Stimulated activated CD4-positive, alpha-beta T cell treated with anti-CD3 and anti-CD28 coated beads, TNF-alpha, amount 100 ng/mL, for 24 hours (primary cell): ENCODE measurements at regions not wholly inside any gene's neighbourhood (a gene's known extent, or its start where the extent isn't known, plus 50 kb on each side); places are given as distances from the start of the nearest gene placed in this dataset.

Source experiments
- DNase-seq, 3 experiments: peaks; one replicate each; pipeline ENCODE4 v3.0.0-alpha.2; 2020; ENCODE audit warnings: low read depth in 3 of 3

GRCh38 chr16:62909597-62909996, 873.4 kb upstream of the CDH8 start:
- DNase-seq, result no peak

GRCh38 chr16:62907562-62907961, 871.3 kb upstream of the CDH8 start:
- DNase-seq, result no peak

DNA sequence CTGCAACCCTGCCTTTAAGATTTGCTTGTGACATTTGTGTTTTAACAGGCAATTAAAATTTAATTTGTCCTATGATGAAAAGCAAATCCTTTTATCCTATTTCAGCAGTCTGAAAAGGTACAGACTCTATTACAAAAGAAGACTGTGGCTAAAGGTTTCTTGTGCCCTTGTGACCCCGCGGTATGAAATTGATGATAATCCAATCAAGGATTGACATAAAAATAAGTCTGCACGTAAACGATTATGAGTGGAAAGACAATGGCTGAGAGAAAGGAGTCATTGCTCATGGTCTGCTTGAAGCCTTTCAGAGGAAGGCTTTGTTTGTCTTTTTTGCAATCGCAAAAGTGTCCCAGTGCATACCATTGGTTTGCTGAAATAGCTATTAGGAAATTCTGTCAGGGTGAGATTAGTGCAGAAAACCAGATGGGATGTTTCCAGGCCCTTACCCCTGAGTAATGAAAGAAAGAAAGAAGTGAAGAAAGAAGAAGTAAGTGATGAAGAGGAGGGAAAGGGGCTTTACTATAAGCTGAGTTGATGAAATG, 867.8 kb upstream of the CDH8 start:
- no peak for DNase-seq

DNA sequence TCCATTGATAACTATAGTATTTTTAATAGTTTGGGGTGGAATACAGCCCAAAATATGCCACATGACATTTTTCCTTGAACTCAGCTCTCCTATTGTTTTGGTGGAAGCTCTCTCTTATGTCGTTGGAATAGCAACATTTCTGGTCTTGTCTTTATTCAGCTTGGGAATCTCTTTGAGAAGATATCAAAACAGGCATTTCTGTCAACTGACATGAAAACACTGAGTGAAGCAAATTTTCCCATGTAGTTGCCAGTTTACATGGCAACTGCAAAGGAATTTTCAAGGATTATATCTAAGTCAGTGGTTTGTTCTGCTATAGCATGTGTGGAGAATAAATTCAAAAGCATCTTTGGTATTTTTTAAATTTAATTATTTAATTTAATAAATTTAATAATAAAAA, 863.5 kb upstream of the CDH8 start:
- DNase-seq, result no peak

DNA sequence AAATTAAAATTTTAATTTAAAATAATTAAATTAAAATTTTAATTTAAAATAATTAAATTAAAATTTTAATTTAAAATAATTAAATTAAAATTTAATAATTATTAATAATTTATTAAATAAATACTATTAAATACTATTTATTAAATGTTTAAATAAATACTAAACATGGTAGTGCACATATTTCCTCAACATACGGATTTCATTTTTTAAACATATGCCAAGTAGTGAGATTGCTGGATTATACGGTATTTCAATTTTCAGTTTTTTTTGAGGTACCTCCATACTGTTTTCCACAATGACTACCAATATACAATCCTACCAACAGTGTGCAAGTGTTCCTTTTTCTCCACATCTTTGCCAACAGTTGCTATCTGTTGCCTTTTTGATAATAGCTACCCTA, 852.9 kb upstream of the CDH8 start:
- no peak for DNase-seq

DNA sequence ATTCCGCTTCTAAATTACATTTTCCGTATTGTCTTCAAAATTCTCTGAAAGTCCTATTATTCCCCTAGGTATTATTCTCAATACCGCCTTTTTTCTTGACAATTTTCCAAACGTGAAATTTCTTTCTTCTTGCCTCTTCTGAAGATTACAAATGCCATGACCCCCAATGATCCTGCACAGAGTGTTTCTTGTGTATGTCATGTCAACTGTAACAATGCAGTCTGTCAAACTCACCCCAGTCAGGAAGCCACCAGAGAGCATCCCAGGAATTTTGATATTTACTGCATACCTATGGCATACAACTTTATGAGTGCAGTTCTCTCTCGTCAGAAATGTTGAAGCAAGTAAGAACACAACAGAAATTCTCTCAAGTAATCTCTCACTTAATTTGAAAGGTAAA, 847.3 kb upstream of the CDH8 start:
- DNase-seq, result no peak

DNA sequence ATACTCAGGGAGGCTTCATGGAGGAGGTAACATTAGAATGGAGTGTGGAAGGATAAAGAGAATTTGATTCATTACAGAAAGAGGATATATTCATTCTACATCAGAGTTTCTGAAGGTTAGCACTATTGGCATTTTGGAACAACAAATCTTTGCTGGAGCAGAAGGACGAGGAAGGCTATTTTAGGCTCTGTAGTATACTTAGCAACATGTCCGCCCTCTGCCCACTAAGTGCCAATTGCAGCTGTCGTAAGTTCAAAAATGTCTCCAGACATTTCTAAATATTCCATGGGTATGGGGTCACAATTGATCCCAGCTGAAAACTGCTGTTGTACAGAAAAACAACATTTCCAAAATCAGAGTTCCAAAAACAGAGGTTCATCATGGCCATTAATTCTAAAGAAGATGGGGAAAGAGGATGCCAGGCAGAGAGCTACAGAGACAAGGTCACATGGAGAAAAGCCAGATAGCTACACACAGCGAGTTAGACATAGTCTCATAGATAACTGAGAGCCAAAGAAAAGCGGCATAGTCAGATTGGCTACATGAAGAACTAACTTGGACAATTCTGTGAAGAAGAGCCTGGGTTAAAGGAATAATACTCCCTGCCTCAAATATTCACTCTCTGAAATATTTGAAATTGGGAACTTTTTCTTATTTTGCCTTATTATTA, 846.4 kb upstream of the CDH8 start:
- DNase-seq, result no peak

- no peak for DNase-seq
These were observed 839.9 kb upstream of the CDH8 start for GRCh38 chr16:62876133-62876532.

- no peak for DNase-seq
These were observed 836.1 kb upstream of the CDH8 start for GRCh38 chr16:62872339-62872738.

DNA sequence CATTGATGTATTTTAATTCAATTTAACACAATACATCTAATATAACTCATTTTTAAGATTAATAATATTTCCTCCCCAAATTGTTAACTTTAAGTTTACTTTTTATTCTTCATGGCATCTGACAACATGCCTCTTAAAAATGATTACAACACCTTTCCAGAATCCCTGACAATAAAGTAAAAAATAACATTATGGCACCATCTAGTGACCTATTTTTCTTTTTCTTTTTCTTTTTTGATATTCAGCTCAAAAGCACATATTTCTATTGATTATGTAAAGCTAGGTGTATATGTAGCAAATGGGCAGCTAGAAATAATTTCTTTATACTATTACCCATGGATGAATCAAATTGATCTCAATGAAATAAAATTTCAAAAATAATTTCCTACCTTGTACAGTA, 834.3 kb upstream of the CDH8 start:
- no peak for DNase-seq

GRCh38 chr16:62869837-62870236, 833.6 kb upstream of the CDH8 start:
- no peak for DNase-seq

DNA sequence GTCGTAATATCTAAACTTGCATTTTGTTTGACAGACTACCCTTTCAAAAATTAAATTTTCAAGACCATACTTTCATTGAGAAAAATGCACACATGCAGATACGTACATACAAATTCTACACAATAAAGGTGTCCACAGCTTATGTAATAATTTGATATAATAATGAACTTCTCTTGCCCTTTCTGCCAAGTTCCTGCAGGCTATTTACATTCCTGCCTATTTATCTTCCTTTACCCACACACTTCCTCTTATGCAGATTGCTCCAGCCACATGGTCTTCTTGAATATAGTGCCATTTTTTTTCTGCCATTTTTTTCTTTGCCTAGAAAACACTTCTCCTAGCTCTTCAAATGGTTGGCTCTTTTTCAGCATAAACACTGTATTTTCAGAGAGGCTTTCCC, 826.9 kb upstream of the CDH8 start:
- DNase-seq, result no peak

GRCh38 chr16:62853887-62854286, 817.6 kb upstream of the CDH8 start:
- DNase-seq, result no peak

DNA sequence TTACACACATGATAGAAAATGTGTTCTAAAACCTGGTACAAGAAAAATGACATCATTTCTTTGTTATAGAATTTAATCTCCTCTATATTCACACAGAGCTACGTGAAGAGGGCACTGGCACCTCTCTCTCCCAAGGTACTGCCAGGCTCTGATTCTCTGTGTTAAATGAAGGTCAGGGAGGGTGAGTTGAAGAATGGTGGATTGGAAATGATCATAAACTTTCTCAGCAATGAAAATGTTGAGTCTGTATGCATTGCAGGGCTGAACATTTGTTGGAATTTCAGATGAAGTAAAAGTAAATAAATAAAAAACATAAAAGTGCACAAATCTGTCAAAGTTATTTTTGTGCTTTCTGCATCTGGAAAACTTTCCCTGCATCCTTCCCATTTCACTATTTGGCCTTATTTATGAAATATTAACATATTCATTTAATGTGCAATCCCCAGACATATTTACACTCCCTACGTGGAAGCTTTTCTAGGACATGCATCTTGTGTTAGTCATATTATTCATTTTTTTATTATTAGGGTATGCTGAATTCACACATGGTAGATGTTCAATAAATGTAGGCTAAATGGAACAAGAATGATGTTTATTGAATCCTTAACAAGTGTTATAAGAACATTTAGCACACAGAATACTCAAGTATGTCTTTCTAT, 810.3 kb upstream of the CDH8 start:
- DNase-seq, result no peak

GRCh38 chr16:62832214-62832613, 796.0 kb upstream of the CDH8 start:
- DNase-seq, result no peak

DNA sequence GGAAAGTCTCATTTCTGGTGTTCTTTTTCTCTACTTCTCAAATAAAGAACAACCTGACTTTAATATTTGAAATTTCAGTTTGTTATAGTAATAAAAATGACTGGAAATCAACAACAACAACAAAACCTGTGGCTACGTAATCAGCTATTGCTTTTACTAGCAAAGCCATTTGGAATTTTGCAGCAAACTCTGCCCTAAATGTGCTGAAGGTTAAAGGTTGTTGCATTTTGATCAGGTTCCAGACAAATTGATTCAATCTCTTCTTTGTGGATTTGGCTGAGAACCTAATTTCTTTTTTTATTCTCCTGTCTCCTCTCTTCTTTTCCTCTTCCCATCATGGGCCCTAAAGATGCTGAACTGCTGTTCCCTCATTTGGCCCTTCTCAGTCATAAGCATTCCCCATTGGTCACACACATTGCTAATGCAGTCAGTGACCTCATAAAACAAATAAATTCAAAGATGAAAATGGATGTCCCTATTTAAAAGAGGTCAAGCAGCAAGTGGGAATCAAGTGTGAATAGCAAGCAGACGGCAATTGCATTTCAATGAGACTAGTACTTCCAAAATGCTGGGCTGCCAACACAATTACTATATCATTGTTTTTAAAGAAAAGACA, 795.1 kb upstream of the CDH8 start:
- no peak for DNase-seq

GRCh38 chr16:62829607-62830006, 793.4 kb upstream of the CDH8 start:
- DNase-seq, result no peak

GRCh38 chr16:62829084-62829483, 792.8 kb upstream of the CDH8 start:
- no peak for DNase-seq

DNA sequence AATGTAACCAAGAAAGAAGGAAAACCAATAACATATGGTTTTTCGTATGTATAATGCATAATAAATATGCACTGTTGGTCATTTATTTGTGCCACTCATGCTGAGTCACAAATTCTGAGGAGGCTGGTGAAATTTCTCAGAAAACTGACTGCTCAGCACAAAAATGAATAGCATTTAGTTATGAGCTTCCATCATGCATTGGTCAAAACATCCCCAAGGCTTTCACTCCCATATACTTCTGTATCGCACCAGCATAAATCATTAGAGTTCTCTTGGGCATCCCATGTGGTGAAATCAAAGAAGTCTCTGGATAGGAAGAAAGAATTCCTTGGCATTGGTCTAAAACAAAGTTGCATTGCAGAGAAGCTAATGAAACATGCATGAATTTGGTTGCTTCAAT, 785.6 kb upstream of the CDH8 start:
- no peak for DNase-seq

GRCh38 chr16:62816971-62817519, 780.8 kb upstream of the CDH8 start:
- DNase-seq, result no peak

DNA sequence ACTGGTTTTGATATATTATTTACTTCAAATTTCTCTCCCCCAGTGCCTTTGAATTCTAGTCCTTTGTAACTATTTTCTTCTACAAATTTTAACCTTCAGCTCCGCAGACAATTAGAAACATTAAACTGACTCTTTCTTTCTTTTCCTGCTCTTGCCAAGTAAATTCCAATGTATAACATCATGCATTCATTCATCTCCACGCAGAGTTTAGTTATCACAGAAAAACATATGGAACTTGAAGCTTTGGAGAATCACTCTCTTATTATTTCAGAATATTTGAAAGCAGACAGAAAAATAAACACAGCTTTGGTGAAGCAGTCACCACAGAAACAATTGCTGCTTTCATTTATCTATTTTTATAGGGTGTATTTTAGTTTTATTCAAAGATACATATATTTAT, 778.7 kb upstream of the CDH8 start:
- DNase-seq, result no peak

DNA sequence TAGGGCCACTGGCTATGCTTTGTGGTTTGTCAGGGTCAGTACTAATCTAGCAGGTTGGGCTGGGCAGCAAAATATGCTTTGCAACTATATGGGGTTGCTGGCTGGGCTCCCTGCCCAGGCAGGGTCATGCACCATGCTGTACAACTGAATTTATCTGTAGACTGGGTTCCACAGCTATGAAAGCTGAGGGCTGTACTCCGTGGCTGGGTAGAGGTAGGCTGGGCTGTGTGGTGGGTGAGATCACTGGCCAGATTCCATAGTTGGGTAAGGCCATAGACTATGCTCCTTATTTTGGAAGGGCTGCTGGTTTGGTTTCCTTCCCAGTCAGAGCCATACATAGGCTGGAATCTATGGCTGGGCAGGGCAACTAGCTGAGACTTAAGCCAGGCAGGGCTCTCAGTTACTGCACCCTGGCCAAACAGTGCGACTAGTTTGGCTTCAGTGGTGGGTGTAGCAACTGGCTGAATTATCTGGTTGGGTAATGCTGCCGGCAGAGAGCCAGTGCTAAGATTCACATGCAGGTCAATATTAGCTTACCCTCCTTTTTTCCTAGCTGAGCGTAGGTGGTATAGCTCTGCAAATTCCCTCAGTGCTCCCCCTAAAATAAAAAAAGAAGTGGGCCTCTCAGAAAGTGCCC, 769.1 kb upstream of the CDH8 start:
- no peak for DNase-seq
